GM12878 (cell line): ENCODE measurements at regions not wholly inside any gene's neighbourhood (a gene's known extent, or its start where the extent isn't known, plus 50 kb on each side); places are given as distances from the start of the nearest gene placed in this dataset.

Experiments
- ATAC-seq: fragments of 200-7000 bp; cut with Tn5 transposase; 3 replicates; pipeline ENCODE4 v1.9.1; 2020; ENCODE audit warnings: mild to moderate bottlenecking, moderate library complexity
- BruUV-seq: library from RNA; stranded (reverse); fragments of 400-500 nt; replicated peaks from 2 replicates; lab custom pipeline; 2021; lab: Mats Ljungman, UMichigan
- CTCF ChIA-PET: fragments of 300-600 bp; sonication (Branson Sonifier 250); formaldehyde crosslinking; extraction: SDS; loops from one replicate; lab custom pipeline; 2021; ENCODE audit warnings: inconsistent platforms; lab: Yijun Ruan, JAX
- POLR2A ChIA-PET: fragments of 350-600 bp; formaldehyde crosslinking; extraction: SDS; loops from one replicate; lab custom pipeline; 2021; ENCODE audit warnings: inconsistent platforms; lab: Charles Lee
- RAD21 ChIA-PET: fragments of 300-600 bp; sonication (Branson Sonifier 250); formaldehyde crosslinking; loops from one replicate; lab custom pipeline; 2023; ENCODE audit warnings: antibody characterized with exemption; ENCODE audit not compliant: unreplicated experiment; lab: Charles Lee
- SMC1A ChIA-PET: fragments of 300-600 bp; sonication (Branson Sonifier 250); formaldehyde crosslinking; loops from one replicate; lab custom pipeline; 2023; ENCODE audit not compliant: unreplicated experiment, uncharacterized antibody; lab: Charles Lee
- DNase-seq: peaks from one replicate; pipeline ENCODE4 v3.0.0-alpha.2; 2011; ENCODE audit warnings: low read depth, low spot score
- FAIRE-seq: peaks from 3 replicates; lab custom pipeline; 2011; peaks lifted over from hg19 to GRCh38; lab: Jason Lieb, UNC
- H2AFZ ChIP-seq: 2 replicates; pipeline ENCODE4 v1.6.0; 2011; ENCODE audit warnings: low read depth, low read length, control low read depth; ENCODE audit not compliant: control insufficient read depth
- H3K27ac ChIP-seq: 2 replicates; pipeline ENCODE4 v1.5.1; 2011; ENCODE audit warnings: control low read depth; ENCODE audit not compliant: control insufficient read depth, insufficient read depth
- H3K27me3 ChIP-seq, 2 experiments: replicated peaks in 1 of 2; 2 replicates each; pipeline versions ENCODE4 v1.6.0 to v1.6.1; 2011; ENCODE audit warnings: low read length in 1 of 2; ENCODE audit not compliant: control insufficient read depth in 2 of 2, insufficient read depth in 2 of 2
- H3K36me3 ChIP-seq, 2 experiments: 2 replicates each; pipeline ENCODE4 v1.5.1; 2011; ENCODE audit warnings: low read length in 1 of 2; ENCODE audit not compliant: control insufficient read depth in 2 of 2, insufficient read depth in 2 of 2
- H3K4me1 ChIP-seq: 2 replicates; pipeline ENCODE4 v1.6.1; 2011; ENCODE audit warnings: mild to moderate bottlenecking, low read length, moderate library complexity, mixed read lengths; ENCODE audit not compliant: control insufficient read depth, insufficient read depth
- H3K4me2 ChIP-seq: 2 replicates; pipeline ENCODE4 v1.6.0; 2011; ENCODE audit warnings: control low read depth; ENCODE audit not compliant: control insufficient read depth, insufficient read depth
- H3K4me3 ChIP-seq: fragments of 200-600 bp; sonication (generic); 2 replicates; pipeline ENCODE4 v1.5.1; 2016
- H3K79me2 ChIP-seq: 2 replicates; pipeline ENCODE4 v1.6.0; 2011; ENCODE audit warnings: low read length; ENCODE audit not compliant: control insufficient read depth, insufficient read depth
- H3K9ac ChIP-seq: 2 replicates; pipeline ENCODE4 v1.8.0; 2011; ENCODE audit warnings: low read length, control low read depth, mixed read lengths; ENCODE audit not compliant: control insufficient read depth, insufficient read depth
- H3K9me3 ChIP-seq: replicated peaks from 3 replicates; pipeline ENCODE4 v1.5.1; 2011; ENCODE audit warnings: mild to moderate bottlenecking, low read length; ENCODE audit not compliant: control insufficient read depth, insufficient read depth
- H4K20me1 ChIP-seq: 2 replicates; pipeline ENCODE4 v1.6.0; 2011; ENCODE audit not compliant: control insufficient read depth, insufficient read depth
- REST ChIP-seq: IDR thresholded peaks from 2 replicates; pipeline ENCODE4 v1.6.1; 2012; ENCODE audit warnings: mild to moderate bottlenecking, low read depth, low read length
- TARDBP ChIP-seq: IDR thresholded peaks from 2 replicates; pipeline ENCODE4 v1.6.1; 2016; ENCODE audit warnings: borderline replicate concordance
- ZBED1 ChIP-seq: IDR thresholded peaks from 2 replicates; pipeline ENCODE4 v1.6.1; 2016; ENCODE audit warnings: borderline replicate concordance
- ZBTB11 ChIP-seq: fragments of 450-650 bp; formaldehyde crosslinking; IDR thresholded peaks from 2 replicates; pipeline ENCODE4 v1.5.0; 2022; ENCODE audit warnings: mild to moderate bottlenecking, missing genetic modification characterization
- WGBS: methylation state at CpG from one replicate; pipeline ENCODE4 v1.1.6; 2016; ENCODE audit warnings: low lambda C conversion rate; ENCODE audit not compliant: insufficient replicate concordance, insufficient coverage; ENCODE audit errors: missing lambda C conversion rate; 5-methylcytosine and 5-hydroxymethylcytosine counted together
- in situ Hi-C: fragments of 300-500 bp; cut with MboI; formaldehyde crosslinking; loops from 9 replicates; pipeline ENCODE4 v1.14.3; 2018; ENCODE audit warnings: mixed read lengths
- intact Hi-C: fragments of 100-400 bp; cut with micrococcal nuclease; formaldehyde crosslinking; loops from one replicate; pipeline ENCODE4 v1.14.2; 2022; ENCODE audit not compliant: unreplicated experiment

- no peak for TF ChIP-seq REST
These were observed 526.1 kb upstream of the FLRT2 start (continued) for GRCh38 chr14:85003805-85004204.

GRCh38 chr14:85009506-85009905 is 520.4 kb upstream of the FLRT2 start:
- TF ChIP-seq ZBED1 (no peak), TARDBP (no peak), ZBTB11 (CRISPR knock-in tag) (no peak)
- TF ChIP-seq, all 136 proteins: peak for 0
- WGBS = 72% methylated on average over 7 of the region's 7 CpGs

More at GRCh38 chr14:85009506-85009905, 520.4 kb upstream of the FLRT2 start:
- Histone ChIP-seq H3K36me3 (no peaks in the 10 kb centered on the region), H3K27ac (no peak overlapping the region), H2AFZ (no peak overlapping the region), H4K20me1 (no peaks in the 10 kb centered on the region), H3K9ac (no peak overlapping the region), H3K79me2 (no peaks in the 10 kb centered on the region), H3K27me3 (no peaks in the 10 kb centered on the region), H3K4me3 (no peak overlapping the region), H3K4me2 (no peak overlapping the region), H3K4me1 (no peaks in the 10 kb centered on the region), H3K9me3 (no peaks in the 10 kb centered on the region)
- ChIA-PET POLR2A (no interaction called here), SMC1A (no interaction called here), CTCF (no interaction called here), RAD21 (no interaction called here)
- FAIRE-seq = no peak
- ATAC-seq = no peak
- BruUV-seq = no TSS peak
- intact Hi-C loops (no loop called here), in situ Hi-C loops (no loop called here)
- no peak for DNase-seq
